Dermis blood vessel endothelial cell (primary cell): ENCODE measurements at regions not wholly inside any gene's neighbourhood (a gene's known extent, or its start where the extent isn't known, plus 50 kb on each side); places are given as distances from the start of the nearest gene placed in this dataset.

Experiments used
- DNase-seq: peaks from one replicate; pipeline ENCODE4 v3.0.0; 2010

GRCh38 chr16:5715155-5715554 lies 617.6 kb upstream of the EEF2KMT start:
- DNase-seq = no peak

GRCh38 chr16:5709889-5710288 lies 612.3 kb upstream of the EEF2KMT start:
- DNase-seq = peak; percentile 6

GRCh38 chr16:5706211-5706610 lies 608.6 kb upstream of the EEF2KMT start:
- DNase-seq = no peak

GRCh38 chr16:5704271-5704670 lies 606.7 kb upstream of the EEF2KMT start:
- DNase-seq = no peak

- DNase-seq = no peak
Observed at GRCh38 chr16:5693426-5693825, 595.8 kb upstream of the EEF2KMT start.

GRCh38 chr16:5681966-5682365 lies 584.4 kb upstream of the EEF2KMT start:
- no peak for DNase-seq

- DNase-seq = no peak
Observed at GRCh38 chr16:5678371-5678770, 580.8 kb upstream of the EEF2KMT start.

- DNase-seq = no peak
Observed at GRCh38 chr16:5671421-5671820, 573.8 kb upstream of the EEF2KMT start.

GRCh38 chr16:5670198-5670597 lies 572.6 kb upstream of the EEF2KMT start:
- DNase-seq = no peak

- DNase-seq = no peak
Observed at GRCh38 chr16:5668553-5668952, 571.0 kb upstream of the EEF2KMT start.

- no peak for DNase-seq
Observed at GRCh38 chr16:5665834-5666233, 568.2 kb upstream of the EEF2KMT start.

- no peak for DNase-seq
Observed at GRCh38 chr16:5653789-5654188, 556.2 kb upstream of the EEF2KMT start.

GRCh38 chr16:5653041-5653440 lies 555.4 kb upstream of the EEF2KMT start:
- no peak for DNase-seq

GRCh38 chr16:5649762-5650743 lies 552.5 kb upstream of the EEF2KMT start:
- DNase-seq = no peak

GRCh38 chr16:5647051-5647450 lies 549.5 kb upstream of the EEF2KMT start:
- DNase-seq = no peak

GRCh38 chr16:5643855-5644531 lies 546.4 kb upstream of the EEF2KMT start:
- no peak for DNase-seq

GRCh38 chr16:5642436-5642835 lies 544.8 kb upstream of the EEF2KMT start:
- DNase-seq = no peak

GRCh38 chr16:5642011-5642410 lies 544.4 kb upstream of the EEF2KMT start:
- no peak for DNase-seq

GRCh38 chr16:5640883-5641282 lies 543.3 kb upstream of the EEF2KMT start:
- no peak for DNase-seq

GRCh38 chr16:5639531-5639930 lies 541.9 kb upstream of the EEF2KMT start:
- no peak for DNase-seq

- no peak for DNase-seq
Observed at GRCh38 chr16:5635331-5635730, 537.7 kb upstream of the EEF2KMT start.

- DNase-seq = no peak
Observed at GRCh38 chr16:5634666-5635180, 537.1 kb upstream of the EEF2KMT start.

- DNase-seq = peak; percentile 44
Observed at GRCh38 chr16:5633845-5634440, 536.3 kb upstream of the EEF2KMT start.
